Stimulated activated CD4-positive, alpha-beta T cell treated with anti-CD3 and anti-CD28 coated beads, Interleukin-1b, Interleukin-23, amount 100 ng/mL, for 4 hours (primary cell): ENCODE measurements at regions not wholly inside any gene's neighbourhood (a gene's known extent, or its start where the extent isn't known, plus 50 kb on each side); places are given as distances from the start of the nearest gene placed in this dataset.

Experiments
- DNase-seq, 2 donors: peaks; one replicate each; pipeline ENCODE4 v3.0.0-alpha.2; 2020; ENCODE audit warnings: low read depth in 2 of 2

DNA sequence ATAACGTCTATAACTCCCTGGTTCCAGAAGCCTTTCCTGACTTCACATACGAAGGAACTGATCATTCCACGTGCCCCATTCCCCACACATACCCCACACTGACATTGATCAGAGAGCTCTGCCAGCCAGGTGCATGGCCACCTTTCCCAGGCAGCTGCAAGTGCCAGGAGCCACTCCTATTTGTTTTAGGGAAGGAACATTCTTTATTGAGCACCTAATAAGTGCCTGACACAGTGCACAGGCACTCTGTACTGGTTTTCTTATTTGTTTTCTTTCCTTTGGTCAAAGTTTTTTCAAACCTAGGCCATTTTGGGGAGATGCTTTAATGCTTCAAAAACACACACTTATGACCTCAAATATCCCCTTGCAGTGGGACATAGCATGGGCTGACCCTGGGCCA is 50.0 kb downstream of the PITPNM2 start:
- DNase-seq: no peak

- DNase-seq: no peak
These were observed 50.4 kb downstream of the PITPNM2 start for GRCh38 chr12:123100450-123100849.

GRCh38 chr12:123099560-123100192 is 51.2 kb downstream of the PITPNM2 start:
- no peak for DNase-seq

- no peak for DNase-seq
These were observed 52.1 kb downstream of the PITPNM2 start for GRCh38 chr12:123098780-123099179.

- DNase-seq: no peak
These were observed 53.3 kb downstream of the PITPNM2 start for GRCh38 chr12:123097561-123098084.

- DNase-seq: no peak
These were observed 54.1 kb downstream of the PITPNM2 start for GRCh38 chr12:123096741-123097140.

DNA sequence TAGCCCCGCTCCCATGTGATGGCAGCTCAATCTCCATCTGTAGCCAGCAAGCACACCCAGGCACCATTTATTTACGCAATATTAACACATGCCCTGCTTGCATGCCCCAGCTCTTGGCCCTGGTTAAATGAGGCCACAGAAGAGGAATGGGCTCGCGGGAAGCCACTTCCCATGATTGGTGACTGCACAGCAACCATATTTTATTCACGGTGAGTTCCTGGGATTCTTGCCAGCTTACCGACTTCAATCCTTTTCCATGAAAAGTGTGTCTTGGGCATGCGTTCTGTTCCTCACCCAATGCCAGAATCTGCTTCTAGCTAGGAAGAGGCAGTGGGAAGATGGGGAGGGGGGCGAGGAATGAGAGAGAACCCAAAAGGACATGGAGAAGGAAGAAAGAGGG is 54.7 kb downstream of the PITPNM2 start:
- no peak for DNase-seq

DNA sequence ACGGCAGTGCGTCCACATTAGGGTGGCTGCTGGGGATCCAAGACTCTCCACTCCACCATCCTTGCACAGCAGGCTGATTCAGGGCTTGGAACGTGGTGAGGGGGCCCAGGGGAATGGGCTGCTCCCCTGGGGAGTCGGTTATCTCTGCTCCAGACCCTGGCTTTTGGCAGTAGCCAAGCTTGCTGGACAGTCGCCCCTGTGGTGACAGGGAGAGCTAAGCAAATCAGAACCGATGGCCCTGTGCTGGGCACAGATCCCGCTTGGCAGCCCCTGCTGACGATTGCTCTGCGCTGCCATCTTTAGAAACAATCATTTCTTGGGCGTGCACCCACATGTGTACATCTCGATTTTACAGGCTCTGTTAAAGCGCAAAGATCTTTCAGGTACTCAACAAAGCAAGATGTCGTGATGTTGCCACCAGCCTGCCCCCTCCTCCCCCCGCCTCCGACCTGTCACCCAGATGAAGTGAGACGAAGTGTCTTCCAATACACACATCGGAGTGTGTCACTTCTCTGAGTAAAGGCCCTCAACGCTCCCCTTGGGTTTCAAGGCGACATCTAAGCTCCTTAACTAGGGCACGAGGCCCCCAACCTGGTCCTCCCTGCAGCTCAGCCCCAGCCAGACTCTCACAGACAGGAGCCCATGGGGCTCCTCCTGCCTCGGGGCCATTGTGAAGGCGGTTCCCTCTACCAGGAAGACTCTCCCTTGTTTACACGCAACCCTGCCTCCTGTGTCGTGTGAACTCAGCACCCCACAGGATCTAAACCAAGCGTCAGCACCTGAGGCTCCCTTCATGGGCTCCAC is 55.6 kb downstream of the PITPNM2 start:
- no peak for DNase-seq

DNA sequence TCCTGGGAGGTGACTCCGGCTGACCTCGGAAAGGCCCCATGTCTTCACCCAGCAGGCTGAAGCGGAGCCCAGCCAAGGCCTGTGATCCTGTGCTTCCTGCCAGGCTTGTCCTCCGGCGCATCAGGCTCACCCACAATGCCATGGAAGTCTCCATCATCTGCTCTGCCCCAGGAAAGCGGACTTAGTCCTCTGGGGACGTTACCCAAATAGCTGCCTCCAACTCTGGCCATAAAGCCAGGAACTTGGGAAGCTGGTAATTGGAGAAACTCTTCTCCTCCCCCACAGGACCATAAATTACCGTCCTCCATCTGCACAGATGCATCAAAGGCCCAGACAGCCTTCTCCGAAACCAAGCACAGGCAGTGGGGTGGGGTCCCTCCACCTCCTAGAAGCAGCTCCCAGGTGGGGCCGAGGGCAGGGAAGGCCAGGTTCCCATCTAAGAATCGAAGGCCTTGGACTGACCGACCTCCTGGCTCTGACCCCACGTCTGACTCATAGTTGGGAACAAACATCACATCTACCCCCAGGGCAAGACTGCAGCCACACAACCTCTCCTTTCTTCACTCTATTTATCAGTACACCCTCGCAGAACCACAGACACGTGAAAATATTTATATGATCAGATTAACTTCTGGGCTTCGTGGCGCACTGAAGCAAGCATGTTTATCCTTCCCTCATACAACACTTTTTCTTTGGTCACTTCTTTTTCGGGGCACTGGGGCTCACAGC is 56.4 kb downstream of the PITPNM2 start:
- no peak for DNase-seq

DNA sequence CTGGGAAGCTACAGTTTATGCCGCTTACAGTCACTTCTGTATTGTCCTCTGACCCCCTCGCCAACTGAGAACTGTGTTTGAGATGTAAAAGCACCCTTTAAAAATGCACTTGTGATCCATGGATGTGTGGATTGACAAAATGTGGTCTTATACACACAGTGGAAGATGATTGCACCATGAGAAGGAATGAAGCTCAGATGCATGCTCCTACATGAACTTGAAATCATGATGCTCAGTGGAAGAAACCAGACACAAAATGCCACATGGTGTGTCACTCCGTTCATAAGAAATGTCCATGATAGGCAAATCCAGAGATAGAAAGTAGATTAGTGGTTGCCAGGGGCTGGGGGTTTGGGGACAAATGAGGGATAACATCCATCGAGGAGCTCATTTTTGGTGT is 58.0 kb downstream of the PITPNM2 start:
- DNase-seq: no peak

- no peak for DNase-seq
These were observed 59.4 kb downstream of the PITPNM2 start for GRCh38 chr12:123091230-123092150.

GRCh38 chr12:123089631-123090353 is 61.1 kb downstream of the PITPNM2 start:
- no peak for DNase-seq

- DNase-seq: no peak
These were observed 61.8 kb downstream of the PITPNM2 start for GRCh38 chr12:123089140-123089539.

- DNase-seq: no peak
These were observed 65.0 kb downstream of the PITPNM2 start for GRCh38 chr12:123085730-123086487.

GRCh38 chr12:123085066-123085465 is 65.8 kb downstream of the PITPNM2 start:
- no peak for DNase-seq

GRCh38 chr12:123083661-123084571 is 67.0 kb downstream of the PITPNM2 start:
- DNase-seq: no peak

DNA sequence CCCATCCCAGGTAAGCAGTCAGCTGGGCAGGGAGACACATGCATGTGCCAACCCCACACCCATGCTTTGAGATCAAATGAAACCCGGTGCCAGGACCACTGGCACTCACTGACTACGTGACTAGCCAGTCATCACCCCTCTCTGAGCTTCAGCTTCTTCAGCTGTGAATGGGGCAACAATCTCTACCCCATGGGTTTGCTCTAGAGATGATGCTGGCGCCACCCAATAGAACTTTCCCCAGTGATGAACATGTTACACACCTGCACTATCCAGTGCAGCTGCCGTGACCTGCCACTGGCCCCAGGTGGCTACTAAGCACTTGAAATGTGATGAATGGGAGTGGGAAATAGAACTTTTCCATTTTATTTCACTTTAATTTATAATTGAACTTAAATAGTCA is 70.3 kb downstream of the PITPNM2 start:
- no peak for DNase-seq

DNA sequence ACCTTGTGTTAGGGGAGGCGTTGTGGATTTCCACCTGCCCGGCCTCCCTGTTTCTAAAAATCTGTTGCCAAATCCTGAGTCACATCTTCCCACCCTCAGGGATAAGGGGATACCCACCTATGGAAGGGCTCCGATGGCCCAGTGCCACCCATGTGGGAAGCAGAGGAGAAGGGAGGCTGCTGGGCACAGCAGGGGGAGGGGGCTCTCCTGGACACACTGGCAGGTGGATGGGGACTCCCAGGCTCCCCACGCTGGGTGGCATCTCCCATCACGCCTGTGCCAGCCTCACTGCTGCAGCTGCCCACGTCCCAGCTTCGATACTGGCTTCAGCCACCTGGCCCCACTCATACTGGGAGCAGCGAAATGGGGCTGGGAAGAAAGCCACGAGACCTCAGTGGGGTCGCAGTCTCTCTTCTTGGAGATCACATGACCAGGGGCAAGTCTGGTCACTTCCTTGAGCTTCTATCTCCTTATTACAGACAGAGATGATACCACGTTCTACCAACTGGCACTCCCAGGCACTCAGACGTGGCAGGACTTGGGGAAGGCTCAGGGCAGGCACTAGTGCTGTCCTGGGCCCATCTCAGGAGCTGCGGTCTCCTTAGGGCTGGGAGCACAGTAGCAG is 72.2 kb downstream of the PITPNM2 start:
- no peak for DNase-seq

DNA sequence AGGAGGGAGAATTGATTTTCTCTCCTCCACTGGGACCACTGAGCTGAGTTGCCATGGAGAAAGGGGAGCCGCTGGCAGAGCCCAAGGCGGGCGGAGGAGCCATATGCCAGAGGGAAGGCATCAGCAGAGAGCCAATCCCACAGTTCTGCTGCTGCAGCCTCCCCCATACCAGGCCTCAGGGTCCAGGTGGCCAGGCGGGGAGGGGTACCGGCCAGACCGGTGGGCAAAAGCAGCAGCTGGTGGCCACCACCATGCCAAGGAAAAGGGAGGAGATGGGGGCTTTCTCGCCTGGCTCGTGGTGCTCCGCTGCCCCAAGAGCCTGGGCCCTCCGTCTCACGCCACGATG is 72.8 kb downstream of the PITPNM2 start:
- DNase-seq: no peak
